HG02981 (cell line): ENCODE measurements at regions not wholly inside any gene's neighbourhood (a gene's known extent, or its start where the extent isn't known, plus 50 kb on each side); places are given as distances from the start of the nearest gene placed in this dataset.
A peak's percentile ranks its signal among the peaks of the same experiment; 100 is the strongest.

ENCODE experiments used
- ATAC-seq: cut with Tn5 transposase; IDR thresholded peaks from one replicate; pipeline ENCODE4 v1.9.1; 2021; ENCODE audit warnings: mild to moderate bottlenecking, moderate library complexity; ENCODE audit not compliant: unreplicated experiment

- ATAC-seq: no peak
Observed at GRCh38 chr10:16348891-16349290, 87.9 kb upstream of the PTER start.

- ATAC-seq: no peak
Observed at GRCh38 chr10:16352146-16352545, 84.7 kb upstream of the PTER start.

GRCh38 chr10:16360001-16360400, 76.8 kb upstream of the PTER start:
- ATAC-seq: no peak

DNA sequence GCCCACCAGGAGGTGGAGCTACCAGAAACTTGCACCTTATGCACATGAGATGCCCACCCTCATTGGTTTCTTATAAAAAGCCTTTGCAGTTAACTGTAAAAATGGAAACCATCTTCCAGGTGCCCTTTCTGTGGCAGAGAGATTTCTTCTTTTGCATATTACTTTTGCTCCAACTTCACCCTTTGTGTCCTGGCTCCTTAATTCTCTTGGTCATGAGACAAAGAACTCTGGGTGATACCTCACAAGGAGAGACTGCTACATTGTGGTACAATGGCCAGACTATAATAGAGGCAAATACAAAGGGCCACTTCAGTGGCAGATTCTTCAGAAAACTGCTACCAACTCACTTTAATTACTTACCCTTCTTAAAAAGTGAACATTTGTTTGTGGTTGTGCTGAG, 76.4 kb upstream of the PTER start:
- no peak for ATAC-seq

DNA sequence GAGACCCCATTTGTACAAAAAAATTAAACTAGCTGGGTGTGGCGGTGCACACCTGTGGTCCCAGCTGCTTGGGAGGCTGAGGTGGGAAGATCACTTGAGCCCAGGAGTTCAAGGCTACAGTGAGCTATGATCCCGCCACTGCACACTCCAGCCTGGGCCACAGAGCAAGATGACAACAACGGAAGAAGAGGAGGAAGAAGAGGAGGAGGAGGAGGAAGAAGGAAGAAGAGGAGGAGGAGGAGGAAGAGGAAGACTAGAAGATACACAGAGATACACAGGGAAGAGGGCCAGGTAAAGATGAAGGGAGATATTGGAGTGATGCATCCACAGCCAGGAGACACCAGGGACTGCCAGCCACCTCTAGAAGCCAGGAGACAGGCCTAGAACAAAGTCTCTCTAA, 75.7 kb upstream of the PTER start:
- no peak for ATAC-seq

DNA sequence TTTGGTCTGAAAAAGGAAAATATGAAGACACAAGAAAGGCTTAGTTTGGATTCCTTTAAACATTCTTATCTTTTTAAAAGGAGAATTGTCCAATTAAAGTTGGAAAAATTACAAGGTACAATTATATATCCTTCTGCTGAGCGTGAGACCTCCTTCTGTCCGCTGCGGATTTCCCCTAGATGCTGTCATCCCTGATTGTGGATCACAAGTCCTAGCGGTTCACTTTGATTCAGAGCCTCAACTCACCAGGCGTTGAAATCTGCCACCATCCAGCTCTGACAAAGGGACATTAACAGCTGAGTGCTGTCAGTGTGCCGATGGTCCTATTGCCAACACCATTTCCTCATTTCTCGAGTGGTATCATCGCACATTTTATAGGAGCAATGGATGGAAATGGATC, 73.1 kb upstream of the PTER start:
- ATAC-seq: no peak

GRCh38 chr10:16367621-16368292, 69.1 kb upstream of the PTER start:
- no peak for ATAC-seq

DNA sequence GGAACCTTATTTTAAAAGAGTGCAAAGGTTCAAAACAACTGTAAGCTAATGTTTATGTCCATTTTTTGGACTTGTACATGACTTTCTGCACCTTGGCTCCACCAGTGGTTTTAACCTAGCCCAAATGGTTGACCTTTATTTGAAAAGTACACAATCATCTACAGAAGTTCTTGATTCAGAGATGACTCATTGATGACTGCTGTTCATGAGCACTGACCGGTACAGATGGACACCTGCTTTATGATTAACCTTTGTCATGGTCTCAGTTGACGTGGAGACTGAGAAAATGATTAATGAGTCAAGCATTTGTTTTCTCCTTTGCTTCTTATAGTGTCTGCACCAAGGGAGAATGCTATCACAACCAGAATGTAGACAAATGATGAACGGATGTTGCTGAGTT, 55.7 kb upstream of the PTER start:
- peak; percentile 96 for ATAC-seq

- ATAC-seq: no peak
Observed at GRCh38 chr10:16384021-16384420, 52.8 kb upstream of the PTER start.

- ATAC-seq: no peak
Observed at GRCh38 chr10:16386855-16387254, 50.0 kb upstream of the PTER start.
